ENCODE measurements at regions not wholly inside any gene's neighbourhood (a gene's known extent, or its start where the extent isn't known, plus 50 kb on each side); places are given as distances from the start of the nearest gene placed in this dataset.

- TF ChIP-seq POLR2A (IDR thresholded peaks at IDR 0.05; ENCODE audit: low read depth, low read length) (no peak), GATA2 (IDR thresholded peaks at IDR 0.05; ENCODE audit: insufficient read depth, insufficient read length, low read depth, low read length) (no peak), POLR2AphosphoS5 (IDR thresholded peaks at IDR 0.05; ENCODE audit: insufficient read depth, low read depth, low read length) (no peak), CTCF (IDR thresholded peaks at IDR 0.05; ENCODE audit: extremely low read depth in 1 of 2, insufficient read depth in 1 of 2, low read depth in 1 of 2, low read length in 2 of 2) (no peak), EZH2 (IDR thresholded peaks at IDR 0.05; ENCODE audit: borderline replicate concordance, low read depth, low read length, severe bottlenecking) (no peak)
- TF ChIP-seq, protein P1, sequence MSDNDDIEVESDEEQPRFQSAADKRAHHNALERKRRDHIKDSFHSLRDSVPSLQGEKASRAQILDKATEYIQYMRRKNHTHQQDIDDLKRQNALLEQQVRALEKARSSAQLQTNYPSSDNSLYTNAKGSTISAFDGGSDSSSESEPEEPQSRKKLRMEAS (IDR thresholded peaks at IDR 0.05; ENCODE audit: insufficient read depth, insufficient read length): no peak
- no peaks in the 10 kb centered on the region for H3K27me3 ChIP-seq (ENCODE audit: control insufficient read depth in 2 of 2, insufficient read depth in 2 of 2, low read length in 2 of 2)
- dilution Hi-C loops (cut with MboI; ENCODE audit: extremely low pct_ligation_motif_present, low sequenced_read_pairs) (no loop called here), intact Hi-C loops (cut with micrococcal nuclease) (no loop called here)
- no peaks in the 10 kb centered on the region for H3K36me3 ChIP-seq (ENCODE audit: control insufficient read depth in 2 of 2, extremely low read depth in 1 of 2, insufficient read depth in 2 of 2, low read length in 2 of 2)
- no peak for FAIRE-seq
- H3K9me1 ChIP-seq (replicated peaks; ENCODE audit: control insufficient read depth, extremely low read depth, insufficient read depth, low read length): no peaks in the 10 kb centered on the region
- POLR2A ChIA-PET: no interaction called here
- no peak overlapping the region for H2AFZ ChIP-seq (ENCODE audit: low read depth, low read length)
- BruUV-seq (replicated peaks): no TSS peak
- no peak overlapping the region for H3K4me2 ChIP-seq (ENCODE audit: insufficient read depth, low read length)
- no peaks in the 10 kb centered on the region for H3K4me1 ChIP-seq (ENCODE audit: control insufficient read depth, extremely low read depth, insufficient read depth, low read length)
- H3K9ac ChIP-seq (replicated peaks; ENCODE audit: extremely low read depth, insufficient read depth, low read length): no peak overlapping the region
- no peaks in the 10 kb centered on the region for H4K20me1 ChIP-seq (replicated peaks; ENCODE audit: control insufficient read depth, extremely low read depth, insufficient read depth, low read length)
- CTCF ChIA-PET: no interaction called here
- no peak for DNase-seq (ENCODE audit: low read depth, low spot score)
- no peak overlapping the region for H3K4me3 ChIP-seq (replicated peaks in 1 of 3; ENCODE audit: insufficient read depth in 1 of 3, low read depth in 1 of 3, low read length in 3 of 3)
- H3K79me2 ChIP-seq (ENCODE audit: control insufficient read depth, insufficient read depth, low read length): no peaks in the 10 kb centered on the region
- no peaks in the 10 kb centered on the region for H3K9me3 ChIP-seq (replicated peaks; ENCODE audit: control insufficient read depth, insufficient read depth, low read length)
- no peak overlapping the region for H3K27ac ChIP-seq (ENCODE audit: insufficient read depth, low read depth, low read length)
These were observed 1303.9 kb upstream of the PIK3C3 start for GRCh38 chr18:40651163-40651562.

GRCh38 chr18:40642692-40643229 is 1312.3 kb upstream of the PIK3C3 start:
- ChIA-PET POLR2A (no interaction called here), CTCF (no interaction called here)
- DNase-seq (ENCODE audit: low read depth, low spot score) (no peak), FAIRE-seq (no peak)
- dilution Hi-C loops (cut with MboI; ENCODE audit: extremely low pct_ligation_motif_present, low sequenced_read_pairs) (no loop called here), intact Hi-C loops (cut with micrococcal nuclease) (no loop called here)
- Histone ChIP-seq H3K79me2 (ENCODE audit: control insufficient read depth, insufficient read depth, low read length) (no peaks in the 10 kb centered on the region), H3K4me2 (ENCODE audit: insufficient read depth, low read length) (no peak overlapping the region), H4K20me1 (replicated peaks; ENCODE audit: control insufficient read depth, extremely low read depth, insufficient read depth, low read length) (no peaks in the 10 kb centered on the region), H2AFZ (ENCODE audit: low read depth, low read length) (no peak overlapping the region), H3K4me3 (replicated peaks in 1 of 3; ENCODE audit: insufficient read depth in 1 of 3, low read depth in 1 of 3, low read length in 3 of 3) (no peak overlapping the region), H3K9ac (replicated peaks; ENCODE audit: extremely low read depth, insufficient read depth, low read length) (no peak overlapping the region), H3K27ac (ENCODE audit: insufficient read depth, low read depth, low read length) (no peak overlapping the region), H3K27me3 (ENCODE audit: control insufficient read depth in 2 of 2, insufficient read depth in 2 of 2, low read length in 2 of 2) (no peaks in the 10 kb centered on the region), H3K36me3 (ENCODE audit: control insufficient read depth in 2 of 2, extremely low read depth in 1 of 2, insufficient read depth in 2 of 2, low read length in 2 of 2) (no peaks in the 10 kb centered on the region), H3K4me1 (ENCODE audit: control insufficient read depth, extremely low read depth, insufficient read depth, low read length) (no peaks in the 10 kb centered on the region), H3K9me1 (replicated peaks; ENCODE audit: control insufficient read depth, extremely low read depth, insufficient read depth, low read length) (no peaks in the 10 kb centered on the region), H3K9me3 (replicated peaks; ENCODE audit: control insufficient read depth, insufficient read depth, low read length) (no peaks in the 10 kb centered on the region)
- BruUV-seq (replicated peaks): no TSS peak
- TF ChIP-seq POLR2AphosphoS5 (IDR thresholded peaks at IDR 0.05; ENCODE audit: insufficient read depth, low read depth, low read length): no peak
- no peak for TF ChIP-seq CTCF (IDR thresholded peaks at IDR 0.05; ENCODE audit: extremely low read depth in 1 of 2, insufficient read depth in 1 of 2, low read depth in 1 of 2, low read length in 2 of 2)
- TF ChIP-seq EZH2 (IDR thresholded peaks at IDR 0.05; ENCODE audit: borderline replicate concordance, low read depth, low read length, severe bottlenecking): no peak
- no peak for TF ChIP-seq MYC (IDR thresholded peaks at IDR 0.05; ENCODE audit: low read depth, low read length)
- no peak for TF ChIP-seq POLR2A (IDR thresholded peaks at IDR 0.05; ENCODE audit: low read depth, low read length)
- TF ChIP-seq, protein P1 (IDR thresholded peaks at IDR 0.05; ENCODE audit: insufficient read depth, insufficient read length): no peak
- no peak for TF ChIP-seq JUN (IDR thresholded peaks at IDR 0.05; ENCODE audit: borderline replicate concordance, insufficient read depth, insufficient read length, low read depth)

Measured in endothelial cell of umbilical vein (primary cell).